Stimulated activated CD4-positive, alpha-beta T cell treated with anti-CD3 and anti-CD28 coated beads, Interleukin-4, amount 100 ng/mL, for 48 hours (primary cell): ENCODE measurements at regions not wholly inside any gene's neighbourhood (a gene's known extent, or its start where the extent isn't known, plus 50 kb on each side); places are given as distances from the start of the nearest gene placed in this dataset.
A peak's percentile ranks its signal among the peaks of the same experiment; 100 is the strongest.

Experiments used
- DNase-seq, 2 donors: peaks; one replicate each; pipeline ENCODE4 v3.0.0-alpha.2; 2020; ENCODE audit warnings: low read depth in 2 of 2

DNA sequence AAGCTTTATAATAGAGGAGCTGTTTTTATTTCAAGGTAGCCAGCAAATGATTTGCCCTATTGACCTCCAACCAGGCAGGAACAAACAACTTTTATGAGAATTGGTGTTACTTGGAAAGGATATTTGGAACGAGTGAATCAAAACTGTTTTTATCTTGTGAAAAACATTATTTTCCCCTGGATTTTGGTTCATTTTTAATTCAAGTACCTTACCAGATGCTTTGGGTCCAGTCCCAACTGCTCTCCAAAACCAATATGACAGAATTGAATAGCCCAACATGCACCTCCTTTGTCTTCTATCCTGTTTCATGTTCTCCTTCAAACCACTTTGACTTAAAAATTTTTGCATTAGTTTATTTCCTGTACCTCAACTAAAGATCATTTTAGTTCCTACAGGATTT is 178.6 kb upstream of the RBMS1 start:
- no peak for DNase-seq

DNA sequence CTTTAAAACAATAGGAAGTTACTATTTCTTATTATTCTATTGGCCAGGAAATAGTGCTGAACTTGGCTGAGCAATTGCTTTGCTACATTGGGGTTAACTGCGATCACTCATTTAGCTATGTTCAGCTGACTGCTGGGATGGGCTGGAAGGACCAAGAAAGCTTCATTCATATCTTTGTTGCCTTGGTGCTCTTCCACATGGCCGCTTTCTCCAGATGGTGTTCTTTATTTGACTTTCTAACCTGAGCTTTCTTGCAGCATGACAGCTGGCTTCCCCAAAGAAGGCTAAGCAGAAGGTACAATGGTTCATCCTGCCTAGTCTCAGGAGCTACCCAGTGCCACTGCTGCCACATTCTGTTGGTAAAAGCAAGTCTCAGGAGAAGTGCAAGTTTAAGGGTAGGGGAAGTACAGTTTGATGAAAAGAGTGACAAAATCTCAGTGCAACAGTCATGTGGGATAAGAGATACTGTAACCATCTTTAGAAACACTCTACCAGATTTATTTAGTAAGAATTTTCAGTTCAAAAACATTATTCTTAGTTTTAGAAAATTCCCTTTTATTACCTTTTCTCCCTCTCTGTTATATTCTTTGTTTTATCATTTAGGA is 180.6 kb upstream of the RBMS1 start:
- DNase-seq, result no peak

DNA sequence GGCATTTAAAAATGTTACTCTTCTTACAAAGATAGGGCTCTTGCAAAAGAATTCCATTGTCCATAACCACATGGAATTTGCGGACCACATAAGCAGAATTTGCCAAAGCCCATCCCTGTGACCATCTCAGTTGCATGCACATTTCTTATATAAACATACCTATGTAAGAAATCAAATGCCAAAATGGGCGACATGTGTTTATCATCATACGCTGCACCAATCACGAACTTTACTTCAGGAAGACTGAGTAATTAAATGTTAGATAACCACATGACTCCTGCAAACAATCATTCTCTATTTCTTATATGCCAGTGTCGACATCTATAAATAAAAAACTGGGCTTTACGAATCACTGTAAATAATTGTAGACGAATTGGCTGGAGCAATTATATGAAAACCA is 186.1 kb upstream of the RBMS1 start:
- DNase-seq, result no peak

DNA sequence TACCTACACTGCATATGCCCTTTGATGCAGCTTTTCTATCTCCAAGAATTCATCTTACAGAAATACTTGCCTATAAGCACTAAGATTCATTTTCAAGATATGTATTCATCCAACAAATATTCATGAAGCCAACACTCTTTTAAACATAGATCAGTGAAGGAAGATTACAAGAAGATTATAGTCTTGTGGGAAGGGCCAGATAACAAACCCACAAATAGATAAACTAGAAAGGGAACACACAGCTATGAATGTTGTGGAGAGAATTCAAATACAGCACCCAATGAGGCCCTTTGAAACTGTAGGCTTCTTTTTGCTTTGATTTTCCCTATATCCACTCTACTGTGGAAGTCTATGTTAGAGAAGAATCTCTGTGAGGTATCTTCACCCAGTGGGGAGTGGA is 186.7 kb upstream of the RBMS1 start:
- DNase-seq, result no peak

DNA sequence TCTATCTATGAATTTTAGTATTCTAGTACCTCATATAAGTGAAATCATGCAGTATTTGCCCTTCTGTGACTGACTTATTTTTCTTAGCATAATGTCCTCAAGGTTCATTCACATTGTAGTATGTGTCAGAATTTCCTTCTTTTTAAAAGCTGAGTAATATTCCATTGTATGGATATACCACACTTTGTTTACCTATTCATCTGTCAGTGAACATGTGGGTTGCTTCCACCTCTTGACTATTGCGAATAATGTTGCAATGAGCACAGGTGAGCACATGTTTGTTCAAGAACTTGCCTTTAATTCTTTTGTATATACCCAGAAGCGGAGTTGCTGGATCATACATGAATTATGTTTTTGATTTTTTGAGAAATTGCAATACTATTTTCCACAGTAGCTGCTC is 187.4 kb upstream of the RBMS1 start:
- no peak for DNase-seq

- no peak for DNase-seq
These were observed 189.6 kb upstream of the RBMS1 start for GRCh38 chr2:160683206-160683605.

GRCh38 chr2:160687629-160688028 is 194.0 kb upstream of the RBMS1 start:
- no peak for DNase-seq

DNA sequence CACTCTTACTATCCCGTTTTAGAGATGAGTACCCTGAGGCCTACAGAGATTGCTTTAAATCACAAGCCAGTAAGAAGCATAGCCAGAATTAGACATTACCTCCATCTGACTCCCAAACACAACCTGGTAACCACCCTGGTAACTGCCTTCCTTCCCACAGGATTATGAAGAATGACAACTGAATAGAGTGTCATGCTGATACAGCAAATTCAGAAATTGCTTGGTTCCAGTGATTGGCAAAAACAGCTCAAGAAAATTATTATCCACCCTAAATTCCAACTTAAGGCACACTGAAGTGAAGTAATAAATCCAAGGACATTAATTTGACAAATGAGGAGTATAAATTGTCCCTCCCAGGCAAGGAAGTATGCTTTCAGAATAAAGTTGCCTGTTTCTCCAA is 195.8 kb upstream of the RBMS1 start:
- no peak for DNase-seq

DNA sequence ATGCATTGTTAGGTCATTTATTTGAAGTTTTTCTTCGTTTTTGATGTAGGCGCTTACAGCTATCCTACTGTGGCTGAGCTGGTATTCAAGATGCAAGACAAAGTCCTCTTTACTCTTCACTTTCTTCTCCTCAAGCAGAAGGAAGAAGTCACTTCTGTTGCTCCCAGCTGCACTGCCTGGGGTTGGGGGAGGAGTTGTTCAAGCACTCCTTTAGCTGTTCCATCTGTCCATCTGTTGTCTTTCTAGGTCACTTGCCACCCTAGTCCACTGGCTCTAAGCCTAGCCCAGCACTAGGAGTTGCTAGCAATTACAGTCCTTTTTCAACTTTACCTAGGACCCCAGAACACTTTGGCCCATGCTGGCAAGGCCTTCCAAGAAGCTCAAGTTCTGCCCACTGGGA is 200.6 kb upstream of the RBMS1 start:
- no peak for DNase-seq

GRCh38 chr2:160694631-160695030 is 201.0 kb upstream of the RBMS1 start:
- DNase-seq, result peak in 1 of 2 donors; percentile 5

DNA sequence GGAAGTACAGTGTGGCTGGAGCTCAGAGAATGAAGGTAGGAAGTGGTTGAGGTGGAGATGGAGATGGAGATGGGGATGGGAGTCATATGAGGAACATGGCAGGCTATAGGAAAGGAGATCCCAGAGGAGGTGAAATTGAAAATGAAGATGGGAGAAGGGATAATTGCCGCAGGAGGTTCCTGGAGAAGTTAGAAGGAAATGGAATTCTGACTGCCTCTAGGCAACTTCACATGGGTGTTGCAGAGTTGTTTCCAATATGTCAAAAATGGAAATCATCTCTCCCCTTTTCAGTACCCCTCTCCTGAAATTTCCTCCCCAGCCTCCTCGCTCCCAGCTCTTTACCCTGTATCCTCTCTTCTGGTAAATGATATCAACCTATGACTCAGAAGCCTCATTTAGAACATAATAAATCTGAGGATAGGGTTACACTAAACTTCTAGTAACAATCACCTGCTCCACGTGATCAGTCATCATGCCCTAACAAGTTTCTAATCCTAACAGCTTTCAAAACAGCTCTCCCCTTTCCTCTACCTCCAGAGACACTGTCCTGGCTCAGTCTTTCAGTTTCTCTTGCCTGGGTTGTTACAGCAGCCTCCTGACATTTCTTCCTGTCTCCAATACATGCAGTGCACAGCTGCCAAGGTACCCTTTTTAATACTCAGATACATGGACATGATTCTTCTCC is 201.9 kb upstream of the RBMS1 start:
- DNase-seq, result no peak

DNA sequence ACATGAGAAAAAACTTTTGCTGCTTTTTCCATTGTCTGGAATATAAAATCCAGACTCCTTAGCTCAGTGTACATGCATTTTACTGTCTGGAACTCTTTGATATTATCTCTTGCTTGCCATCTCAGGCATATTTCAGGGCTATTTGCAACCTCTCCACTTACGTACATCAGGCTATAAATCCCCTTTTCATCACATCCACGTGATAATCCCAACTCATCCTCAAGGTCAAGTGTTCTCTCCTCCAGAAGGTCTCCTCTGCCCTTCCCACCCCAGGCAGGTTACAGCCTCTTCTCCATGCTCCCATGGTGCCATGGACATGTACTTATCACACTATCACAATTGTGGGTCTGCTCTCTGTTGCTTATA is 202.5 kb upstream of the RBMS1 start:
- DNase-seq, result no peak

DNA sequence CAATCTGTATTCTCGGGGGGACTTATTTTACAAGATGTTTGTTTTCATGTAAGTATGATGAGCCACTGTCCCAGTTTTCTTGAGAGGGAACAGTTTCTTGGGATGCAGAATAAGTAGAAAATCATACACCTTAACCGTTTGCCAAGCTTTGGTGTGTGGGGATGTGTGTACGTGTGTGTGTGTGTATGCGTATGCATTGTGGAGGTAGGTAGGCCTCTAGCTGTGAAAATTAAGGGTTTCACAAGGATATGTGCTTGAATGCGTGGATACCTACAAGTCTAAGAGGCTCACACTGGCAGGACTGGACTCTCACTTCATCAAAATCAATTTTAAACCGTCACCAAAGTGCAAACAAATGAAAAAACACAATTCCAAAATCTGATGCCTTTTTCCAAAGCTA is 204.2 kb upstream of the RBMS1 start:
- no peak for DNase-seq

- no peak for DNase-seq
These were observed 206.6 kb upstream of the RBMS1 start for GRCh38 chr2:160700021-160700814.

DNA sequence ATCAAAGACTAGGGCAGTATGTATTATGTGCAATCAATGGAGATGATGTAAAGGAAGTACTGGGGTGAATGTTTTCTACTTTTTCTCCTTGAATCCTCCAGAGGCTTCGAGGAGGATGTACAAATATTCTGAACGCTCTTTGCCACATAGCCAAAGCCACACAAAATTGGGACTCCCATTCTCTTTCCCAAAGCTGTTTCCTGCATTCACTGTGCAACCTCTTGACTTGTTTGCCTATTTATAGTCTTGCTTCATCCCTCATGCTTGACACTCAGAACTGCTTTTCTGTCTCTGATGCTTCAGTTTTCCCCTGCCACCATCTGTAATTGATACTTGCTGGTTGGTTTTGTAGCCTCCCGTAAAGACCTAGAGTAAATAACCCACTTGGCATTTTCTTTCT is 208.2 kb upstream of the RBMS1 start:
- DNase-seq, result no peak

DNA sequence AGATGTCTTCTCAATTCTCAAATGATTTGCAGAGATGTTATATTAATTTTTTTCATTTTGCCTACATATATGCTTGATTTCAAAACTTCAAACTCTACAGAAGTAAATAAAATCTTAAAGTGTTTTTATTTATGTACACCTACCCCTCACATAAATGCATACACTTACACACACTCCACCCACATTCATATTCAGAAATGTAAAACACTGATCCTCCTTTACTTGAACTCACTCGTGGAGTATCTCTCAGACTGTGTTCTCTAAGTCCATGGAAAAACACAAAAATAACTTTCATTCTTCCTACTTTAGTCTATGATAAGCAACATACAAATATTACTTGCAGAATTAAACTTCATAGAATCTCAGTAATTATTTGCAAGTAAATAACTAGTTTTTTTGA is 209.1 kb upstream of the RBMS1 start:
- DNase-seq, result no peak

- DNase-seq, result peak; percentile 3 to 10
These were observed 210.3 kb upstream of the RBMS1 start for GRCh38 chr2:160703648-160704585.

DNA sequence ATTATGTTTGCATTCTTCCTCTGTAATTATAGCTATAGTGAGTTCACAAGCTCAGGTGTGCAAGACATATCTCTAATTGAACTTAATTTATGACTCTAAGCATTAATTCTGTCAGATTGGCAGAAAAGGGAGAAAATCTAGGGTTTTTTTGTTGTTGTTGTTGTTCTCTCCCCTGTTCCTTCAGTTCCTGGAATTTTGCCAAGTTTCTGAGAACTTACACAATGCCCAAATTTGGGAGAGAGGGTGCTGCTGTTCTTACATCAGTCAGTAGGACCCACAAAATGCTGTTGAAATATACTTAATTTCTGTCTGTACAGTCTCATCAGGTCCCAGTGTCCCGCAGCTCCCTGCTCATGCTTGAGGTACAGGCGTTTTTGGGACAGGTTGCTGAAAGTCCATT is 221.8 kb upstream of the RBMS1 start:
- no peak for DNase-seq

DNA sequence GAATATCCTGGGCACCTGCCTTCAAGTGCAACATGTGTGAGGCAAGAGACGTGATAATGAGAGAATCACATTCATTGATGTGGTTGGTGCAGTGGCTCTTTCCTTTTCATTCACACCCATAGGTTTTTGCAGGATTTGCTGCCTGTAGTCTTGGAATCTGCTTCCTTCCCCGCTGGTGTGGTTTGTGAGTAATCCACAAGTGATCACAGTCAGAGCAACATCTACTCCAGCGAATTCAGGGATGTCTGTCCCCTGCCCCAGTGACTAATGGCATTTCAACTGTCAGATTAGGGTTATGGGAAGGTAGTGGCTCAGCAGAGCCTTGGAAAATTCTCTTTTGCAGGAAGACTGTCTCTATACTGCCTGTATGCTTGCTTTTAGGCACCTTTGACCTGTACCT is 225.5 kb upstream of the RBMS1 start:
- DNase-seq, result no peak

DNA sequence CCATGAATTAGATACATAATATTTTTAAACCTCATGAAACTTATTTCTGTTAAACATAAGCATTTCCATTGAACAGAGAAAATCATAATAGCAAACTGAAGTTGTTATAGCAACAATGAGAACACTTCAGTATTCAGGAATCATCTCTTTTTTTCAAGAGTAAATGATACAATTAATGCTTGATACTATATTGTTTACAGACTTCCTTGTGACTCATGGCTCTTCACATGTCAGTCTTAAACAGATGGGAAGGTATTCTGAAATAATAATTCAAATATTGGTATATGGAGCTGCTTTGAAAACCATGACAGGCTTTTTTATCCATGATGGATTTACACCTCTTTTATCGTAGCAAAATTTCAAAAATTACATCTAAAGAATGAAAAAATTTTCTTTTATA is 226.5 kb upstream of the RBMS1 start:
- no peak for DNase-seq

DNA sequence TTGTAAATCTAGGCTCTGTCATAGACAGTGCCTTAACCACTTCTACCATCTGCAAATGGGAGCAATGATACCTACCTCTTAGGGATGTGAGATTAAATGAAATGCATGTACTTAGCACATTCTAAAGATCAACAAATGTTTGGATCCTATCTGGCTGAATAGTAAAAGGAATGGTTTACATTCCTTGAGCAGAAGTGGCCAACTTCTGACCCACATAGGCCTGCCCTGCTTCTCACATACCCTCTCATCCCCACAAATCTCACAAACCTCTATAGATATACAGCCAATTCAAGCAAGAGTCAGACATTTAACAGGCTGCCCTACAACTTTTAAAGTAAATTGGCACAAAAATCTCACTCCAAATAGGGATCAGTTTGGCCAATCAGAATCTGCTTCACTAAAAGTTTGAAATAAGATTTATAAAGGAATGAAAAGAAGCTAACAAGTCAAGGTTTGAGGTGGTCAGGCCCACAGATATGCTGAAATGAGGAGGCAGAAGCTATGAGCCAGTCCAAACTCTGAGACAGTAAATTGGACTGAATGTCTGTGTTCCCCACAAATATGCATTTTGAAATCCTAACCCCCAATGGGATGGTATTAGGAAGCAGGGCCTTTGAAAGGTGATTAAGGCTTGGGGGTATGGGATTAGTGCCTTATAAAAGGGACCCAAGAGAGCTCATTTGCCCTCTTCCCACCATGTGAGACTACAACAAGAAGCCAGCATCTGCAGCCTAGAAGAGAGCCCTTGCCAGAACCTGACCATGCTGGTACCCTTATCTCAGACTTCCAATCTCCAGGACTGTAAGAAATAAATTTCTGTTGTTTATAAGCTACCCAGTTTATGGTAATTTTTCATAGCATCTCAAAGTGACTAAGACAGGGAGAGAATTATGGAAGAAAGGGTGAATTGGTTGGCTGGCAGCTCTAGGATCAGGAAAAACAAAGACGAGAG is 227.8 kb upstream of the RBMS1 start:
- no peak for DNase-seq
